ENCODE measurements at regions not wholly inside any gene's neighbourhood (a gene's known extent, or its start where the extent isn't known, plus 50 kb on each side); places are given as distances from the start of the nearest gene placed in this dataset.

- WGBS (ENCODE audit: low lambda C conversion rate, missing lambda C conversion rate) = 95% methylated on average over 10 of the region's 10 CpGs
- Histone ChIP-seq H3K4me2 (no peak overlapping the region), H3K9me2 (replicated peaks; ENCODE audit: insufficient read depth) (no peaks in the 10 kb centered on the region), H3K9me3 (ENCODE audit: low read depth) (no peaks in the 10 kb centered on the region), H3K27me3 (no peaks in the 10 kb centered on the region), H3K27ac (no peak overlapping the region), H2AFZ (no peak overlapping the region), H4K20me1 (ENCODE audit: insufficient read depth, poor library complexity, severe bottlenecking) (no peaks in the 10 kb centered on the region), H3K36me3 (replicated peaks; ENCODE audit: insufficient read depth, low read depth) (no peaks in the 10 kb centered on the region), H3K4me3 (no peak overlapping the region), H3K79me2 (no peaks in the 10 kb centered on the region), H3K4me1 (ENCODE audit: insufficient read depth) (no peaks in the 10 kb centered on the region)
- TF ChIP-seq EZH2 (IDR thresholded peaks at IDR 0.05; ENCODE audit: borderline replicate concordance) = no peak
- TF ChIP-seq EZH2phosphoT487 (IDR thresholded peaks at IDR 0.05; ENCODE audit: low read depth, severe bottlenecking, unreplicated experiment) = no peak
- TF ChIP-seq CTCF (IDR thresholded peaks at IDR 0.05; ENCODE audit: poor library complexity) = no peak
- no peak for DNase-seq (ENCODE audit: low spot score)
These were observed 1068.5 kb upstream of the COX7C start for GRCh38 chr5:85549229-85549628.

GRCh38 chr5:85549836-85550599 is 1067.7 kb upstream of the COX7C start:
- H3K36me3 ChIP-seq (replicated peaks; ENCODE audit: insufficient read depth, low read depth) = no peaks in the 10 kb centered on the region
- H3K27me3 ChIP-seq = no peaks in the 10 kb centered on the region
- no peaks in the 10 kb centered on the region for H3K9me3 ChIP-seq (ENCODE audit: low read depth)
- H3K27ac ChIP-seq = no peak overlapping the region
- H3K4me2 ChIP-seq = no peak overlapping the region
- no peak for DNase-seq (ENCODE audit: low spot score)
- H4K20me1 ChIP-seq (ENCODE audit: insufficient read depth, poor library complexity, severe bottlenecking) = no peaks in the 10 kb centered on the region
- 95% methylated on average over 24 of the region's 24 CpGs for WGBS (ENCODE audit: low lambda C conversion rate, missing lambda C conversion rate)
- H3K9me2 ChIP-seq (replicated peaks; ENCODE audit: insufficient read depth) = no peaks in the 10 kb centered on the region
- H3K4me3 ChIP-seq = no peak overlapping the region
- TF ChIP-seq EZH2phosphoT487 (IDR thresholded peaks at IDR 0.05; ENCODE audit: low read depth, severe bottlenecking, unreplicated experiment) = no peak
- no peak for TF ChIP-seq EZH2 (IDR thresholded peaks at IDR 0.05; ENCODE audit: borderline replicate concordance)
- TF ChIP-seq CTCF (IDR thresholded peaks at IDR 0.05; ENCODE audit: poor library complexity) = no peak
- H2AFZ ChIP-seq = no peak overlapping the region
- no peaks in the 10 kb centered on the region for H3K79me2 ChIP-seq
- no peaks in the 10 kb centered on the region for H3K4me1 ChIP-seq (ENCODE audit: insufficient read depth)

- no peaks in the 10 kb centered on the region for H3K79me2 ChIP-seq
- no peaks in the 10 kb centered on the region for H3K27me3 ChIP-seq
- no peak overlapping the region for H3K4me3 ChIP-seq
- no peak overlapping the region for H3K4me2 ChIP-seq
- H3K9me3 ChIP-seq (ENCODE audit: low read depth) = peaks cover 6% of the 10 kb centered on the region
- H3K9me2 ChIP-seq (replicated peaks; ENCODE audit: insufficient read depth) = no peaks in the 10 kb centered on the region
- H2AFZ ChIP-seq = no peak overlapping the region
- no peak overlapping the region for H3K27ac ChIP-seq
- no peaks in the 10 kb centered on the region for H3K36me3 ChIP-seq (replicated peaks; ENCODE audit: insufficient read depth, low read depth)
- H4K20me1 ChIP-seq (ENCODE audit: insufficient read depth, poor library complexity, severe bottlenecking) = no peaks in the 10 kb centered on the region
- H3K4me1 ChIP-seq (ENCODE audit: insufficient read depth) = no peaks in the 10 kb centered on the region
- WGBS (ENCODE audit: low lambda C conversion rate, missing lambda C conversion rate) = 90% methylated on average over 3 of the region's 3 CpGs
- no peak for DNase-seq (ENCODE audit: low spot score)
- TF ChIP-seq EZH2 (IDR thresholded peaks at IDR 0.05; ENCODE audit: borderline replicate concordance) (no peak), EZH2phosphoT487 (IDR thresholded peaks at IDR 0.05; ENCODE audit: low read depth, severe bottlenecking, unreplicated experiment) (no peak), CTCF (IDR thresholded peaks at IDR 0.05; ENCODE audit: poor library complexity) (no peak)
These were observed 1061.3 kb upstream of the COX7C start for GRCh38 chr5:85556464-85556863.
